Spleen (tissue), 7 donors: ENCODE measurements at regions not wholly inside any gene's neighbourhood (a gene's known extent, or its start where the extent isn't known, plus 50 kb on each side); places are given as distances from the start of the nearest gene placed in this dataset.

Source experiments
- CTCF ChIP-seq, 11 experiments: fragments of 200-600 bp in 7 of 11; fragments of 450-650 bp in 4 of 11; sonication (generic) in 4 of 11; IDR thresholded peaks in 8 of 11; conservative IDR thresholded peaks in 3 of 11; 1 replicate in 7 of 11; 2 replicates in 4 of 11; pipeline versions ENCODE4 v1.4.0 to v1.8.0; 2016 to 2021; ENCODE audit warnings: antibody characterized with exemption in 11 of 11, inconsistent platforms in 4 of 11, mild to moderate bottlenecking in 1 of 11
- POLR2A ChIP-seq, 3 donors: fragments of 450-650 bp; IDR thresholded peaks; one replicate each; pipeline ENCODE4 v1.5.1; 2017; ENCODE audit warnings: antibody characterized with exemption in 3 of 3, mild to moderate bottlenecking in 1 of 3
- donor health status: DM: no; HTN: no; CAD: no; lungs with moderate emphysema.
- donor health status: DM: no; HTN: no; CAD: no.
- donor health status: DM: no; HTN: no; CAD: no.

DNA sequence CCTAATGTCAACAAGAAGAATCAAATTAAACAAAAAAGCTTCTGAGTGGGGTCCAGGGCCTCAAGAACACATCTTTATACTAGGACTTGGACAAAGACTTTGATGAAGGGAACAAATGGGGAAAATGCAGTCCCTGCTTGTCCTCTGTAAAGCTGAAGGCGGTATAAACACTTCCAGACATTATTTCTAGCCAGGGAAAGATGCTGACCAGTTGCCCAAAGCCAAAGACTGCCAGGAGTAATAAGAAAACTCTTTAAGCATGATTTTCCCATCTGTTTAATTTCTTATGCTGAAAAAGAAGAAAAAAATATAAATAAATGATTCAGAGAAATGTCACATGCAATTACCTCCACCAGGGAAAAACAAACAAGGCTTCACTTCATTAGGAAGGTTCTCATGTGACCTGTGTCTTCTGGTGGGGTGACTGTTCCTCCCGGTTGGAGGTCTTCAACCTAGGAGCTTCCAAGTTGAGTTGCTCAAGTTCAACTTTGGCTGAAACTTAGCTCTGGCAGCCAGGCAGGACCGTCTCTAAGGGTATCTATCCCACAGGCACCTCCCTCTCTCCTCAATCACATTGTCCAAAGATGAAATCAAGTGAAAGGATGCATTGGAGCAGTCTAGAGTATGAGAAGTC lies 65.2 kb upstream of the KCNE2 start:
- TF ChIP-seq CTCF (IDR thresholded peaks at IDR 0.05 in 8 of 11, conservative IDR thresholded peaks at IDR 0.05 in 3 of 11) (no peak), POLR2A (IDR thresholded peaks at IDR 0.05) (no peak)
